ENCODE measurements at regions not wholly inside any gene's neighbourhood (a gene's known extent, or its start where the extent isn't known, plus 50 kb on each side); places are given as distances from the start of the nearest gene placed in this dataset.
"Not testable (repeated sequence)": the region's sequence is repeated elsewhere in the genome, so short reads cannot be mapped to it uniquely, and the experiment has no call there.

DNA sequence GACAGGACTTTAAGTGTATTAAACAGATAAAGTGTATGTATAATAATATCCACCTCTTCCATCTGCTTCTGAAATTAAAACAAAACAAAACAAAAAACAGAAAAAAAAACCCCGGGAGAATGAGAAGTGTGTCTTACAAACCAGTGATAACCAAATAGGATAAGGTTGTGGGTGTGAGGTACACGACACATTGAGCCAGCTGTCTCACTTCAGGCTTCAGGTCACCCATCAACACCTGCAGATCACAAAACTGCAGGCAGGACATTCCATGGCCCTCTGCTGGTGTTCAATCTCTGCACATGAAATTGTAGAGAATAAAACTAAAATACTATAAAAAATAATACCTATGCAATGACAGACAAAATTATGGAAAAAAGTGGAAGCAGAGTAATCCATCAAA lies 339.9 kb downstream of the SFMBT2 start:
- in situ Hi-C loops (cut with MboI; ENCODE audit: low sequenced_read_pairs) = no loop called here

DNA sequence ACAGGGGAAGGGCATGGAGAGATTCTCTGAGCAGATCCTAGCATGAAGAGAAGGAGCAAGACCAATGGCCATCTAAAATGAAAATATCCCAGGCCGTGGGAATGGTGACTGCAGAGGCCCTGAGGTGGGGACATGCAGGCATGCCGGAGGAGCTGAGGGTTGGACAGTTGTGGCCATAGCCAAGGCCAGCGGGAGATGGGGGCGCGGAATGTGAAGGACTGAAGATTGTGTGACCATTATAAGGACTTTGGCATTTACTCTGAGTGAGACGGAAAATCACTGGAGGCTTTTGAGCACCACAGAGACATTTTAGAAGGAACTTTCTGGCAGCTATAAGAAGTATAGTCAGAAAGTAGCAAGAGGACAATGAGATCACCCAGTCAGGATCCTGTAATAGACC lies 341.1 kb downstream of the SFMBT2 start:
- in situ Hi-C loops (cut with MboI; ENCODE audit: low sequenced_read_pairs) = no loop called here

- in situ Hi-C loops (cut with MboI; ENCODE audit: low sequenced_read_pairs) = no loop called here
Measured at GRCh38 chr10:7056216-7056615, 354.6 kb downstream of the SFMBT2 start.

GRCh38 chr10:7054915-7055314 lies 355.9 kb downstream of the SFMBT2 start:
- in situ Hi-C loops (cut with MboI; ENCODE audit: low sequenced_read_pairs) = no loop called here

GRCh38 chr10:7053195-7053594 lies 357.6 kb downstream of the SFMBT2 start:
- in situ Hi-C loops (cut with MboI; ENCODE audit: low sequenced_read_pairs) = no loop called here

GRCh38 chr10:7050024-7050423 lies 360.8 kb downstream of the SFMBT2 start:
- in situ Hi-C loops (cut with MboI; ENCODE audit: low sequenced_read_pairs) = not testable (repeated sequence)

- in situ Hi-C loops (cut with MboI; ENCODE audit: low sequenced_read_pairs) = no loop called here
Measured at GRCh38 chr10:7048061-7048460, 362.8 kb downstream of the SFMBT2 start.

DNA sequence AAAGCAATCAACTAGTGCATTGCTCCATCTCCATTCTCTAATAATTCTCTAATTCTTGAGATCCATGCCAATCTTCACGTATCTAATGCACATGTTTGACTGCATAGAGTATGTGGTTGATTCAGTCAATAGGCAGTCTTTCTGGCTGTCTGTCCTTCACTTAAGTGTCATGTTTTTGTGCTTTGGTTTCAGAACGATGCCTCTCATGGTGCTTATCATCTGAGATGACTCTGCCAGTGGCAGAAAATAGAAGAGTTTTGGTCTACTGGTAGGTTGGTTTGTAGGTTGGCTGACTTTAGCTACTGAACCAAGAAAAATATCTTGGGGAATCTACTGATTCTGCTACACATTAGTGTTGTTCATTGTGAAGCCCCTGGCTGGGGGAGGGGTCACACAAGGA lies 364.2 kb downstream of the SFMBT2 start:
- in situ Hi-C loops (cut with MboI; ENCODE audit: low sequenced_read_pairs) = no loop called here

GRCh38 chr10:7045891-7046599 lies 364.8 kb downstream of the SFMBT2 start:
- in situ Hi-C loops (cut with MboI; ENCODE audit: low sequenced_read_pairs) = no loop called here

DNA sequence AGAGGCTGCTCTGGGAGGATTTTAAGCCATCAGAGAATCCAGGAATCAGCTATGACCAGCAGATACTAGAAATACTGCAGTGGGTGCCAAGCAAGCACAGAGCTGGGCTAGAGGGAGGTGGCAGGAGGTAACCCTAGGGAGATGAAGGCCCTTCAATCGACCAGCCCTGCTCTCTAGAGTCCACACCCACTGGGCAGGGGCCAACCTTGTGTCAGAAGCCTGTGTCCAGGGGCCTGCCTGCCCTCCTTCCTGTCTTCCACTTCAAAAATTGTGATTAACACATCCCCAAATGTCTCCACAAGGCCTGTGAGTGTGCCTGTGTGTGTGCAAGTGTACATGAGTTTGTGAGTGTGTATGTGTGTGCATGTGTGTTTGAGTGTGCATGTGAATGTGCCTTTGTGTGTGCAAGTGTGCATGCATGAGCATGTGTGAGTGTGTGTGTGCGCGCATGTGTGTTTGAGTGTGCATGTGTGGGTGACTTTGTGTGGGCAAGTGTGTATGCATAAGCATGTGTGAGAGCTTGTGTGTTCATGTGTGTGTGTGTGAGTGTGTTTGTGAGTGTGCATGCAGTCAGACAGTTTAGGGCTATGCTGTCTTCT lies 367.7 kb downstream of the SFMBT2 start:
- in situ Hi-C loops (cut with MboI; ENCODE audit: low sequenced_read_pairs) = no loop called here

DNA sequence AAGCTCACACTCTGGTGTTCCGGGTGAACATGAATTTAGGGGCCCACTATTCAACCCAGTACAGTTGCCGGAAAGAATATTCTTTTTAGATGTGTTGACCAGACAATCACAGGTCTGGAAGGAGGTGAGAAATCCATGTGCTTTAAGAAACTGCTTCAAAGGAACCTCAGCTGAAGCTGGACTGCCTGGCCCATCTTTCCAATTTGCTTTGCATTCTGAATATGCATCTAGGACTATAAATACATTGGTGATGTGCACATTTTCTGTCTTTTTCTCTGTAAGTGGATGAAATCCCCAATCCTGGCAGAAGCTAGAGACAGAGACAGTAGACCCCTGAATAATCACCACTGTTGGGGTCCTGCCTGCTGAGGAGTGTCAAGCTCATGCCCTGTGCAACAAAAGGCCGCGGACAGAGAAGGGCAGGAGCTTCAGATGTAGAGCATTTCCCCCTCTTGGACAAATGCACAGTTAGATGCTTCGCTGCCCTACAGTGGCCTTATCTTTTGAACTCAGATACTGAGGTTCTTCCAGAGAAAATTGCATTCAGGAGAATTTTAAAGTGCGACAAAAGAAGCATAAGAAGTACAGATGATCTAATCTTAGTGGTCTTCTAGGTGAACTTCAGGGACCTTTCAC lies 368.3 kb downstream of the SFMBT2 start:
- in situ Hi-C loops (cut with MboI; ENCODE audit: low sequenced_read_pairs) = no loop called here

- in situ Hi-C loops (cut with MboI; ENCODE audit: low sequenced_read_pairs) = no loop called here
Measured at GRCh38 chr10:7042000-7042399, 368.8 kb downstream of the SFMBT2 start.

- in situ Hi-C loops (cut with MboI; ENCODE audit: low sequenced_read_pairs) = no loop called here
Measured at GRCh38 chr10:7040681-7041080, 370.2 kb downstream of the SFMBT2 start.

DNA sequence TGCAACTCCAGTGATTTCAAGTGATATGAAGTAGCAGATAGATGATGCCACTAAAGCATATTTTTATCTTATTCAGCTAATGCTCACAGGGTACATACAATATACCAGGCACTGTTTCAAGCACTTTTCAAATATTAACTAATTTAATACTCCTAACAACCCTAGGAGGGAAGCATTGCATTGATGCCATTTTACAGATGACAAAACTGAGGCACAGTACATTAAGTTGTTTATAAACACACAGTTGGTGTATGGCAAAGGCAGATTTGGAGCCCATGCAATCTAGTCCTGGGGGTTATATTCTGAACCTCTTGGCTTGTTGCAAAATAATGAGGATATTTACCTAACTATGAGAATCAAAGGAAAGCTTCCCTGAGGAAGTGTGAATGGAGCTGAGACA lies 371.0 kb downstream of the SFMBT2 start:
- in situ Hi-C loops (cut with MboI; ENCODE audit: low sequenced_read_pairs) = no loop called here

- in situ Hi-C loops (cut with MboI; ENCODE audit: low sequenced_read_pairs) = no loop called here
Measured at GRCh38 chr10:7038416-7038815, 372.4 kb downstream of the SFMBT2 start.

GRCh38 chr10:7037434-7037833 lies 373.4 kb downstream of the SFMBT2 start:
- in situ Hi-C loops (cut with MboI; ENCODE audit: low sequenced_read_pairs) = not testable (repeated sequence)

DNA sequence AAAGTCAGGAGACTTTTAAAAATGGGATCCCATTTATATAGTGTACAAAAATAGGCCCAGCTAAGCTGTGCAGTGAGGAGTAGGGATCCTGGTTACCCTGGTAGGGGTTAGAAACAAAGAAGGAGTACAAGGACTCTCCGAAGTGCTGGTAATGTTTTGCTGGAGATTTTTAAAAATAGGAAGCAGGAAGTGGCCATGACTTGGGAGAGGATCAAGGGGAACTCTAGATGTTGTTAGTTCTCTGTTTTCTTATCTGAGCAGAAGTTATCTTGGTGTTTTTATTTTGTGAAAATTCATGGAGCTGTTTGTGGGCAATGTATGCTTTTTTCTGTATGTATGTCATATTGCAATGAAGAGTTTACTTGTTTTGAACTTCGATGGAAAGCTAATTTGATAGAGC lies 373.9 kb downstream of the SFMBT2 start:
- in situ Hi-C loops (cut with MboI; ENCODE audit: low sequenced_read_pairs) = no loop called here

DNA sequence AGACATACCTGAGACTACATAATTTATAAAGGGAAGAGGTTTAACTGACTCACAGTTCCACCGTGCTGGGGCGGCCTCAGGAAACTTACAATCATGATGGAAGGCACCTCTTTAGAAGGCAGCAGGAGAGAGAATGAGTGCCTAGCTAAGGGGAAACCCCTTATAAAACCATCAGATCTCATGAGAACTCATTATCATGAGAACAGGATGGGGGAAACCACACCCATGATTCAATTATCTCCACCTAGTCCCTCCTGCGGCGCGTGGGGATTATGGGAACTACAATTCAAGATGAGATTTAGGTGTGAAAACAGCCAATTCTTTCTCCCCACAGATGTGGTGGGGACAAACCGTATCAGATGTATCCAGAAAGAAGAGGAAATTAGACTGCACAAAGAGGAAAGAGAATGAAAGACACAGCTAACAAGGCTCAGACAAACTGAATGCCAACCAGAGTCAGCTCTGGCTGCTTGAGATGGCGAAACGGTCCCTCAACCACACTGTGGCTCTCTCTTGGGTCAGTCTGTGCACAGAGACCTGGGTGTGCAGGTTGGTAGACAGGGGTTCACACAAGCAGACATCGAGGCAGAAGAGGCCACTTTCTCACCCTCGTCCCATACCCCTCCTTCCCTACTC lies 375.6 kb downstream of the SFMBT2 start:
- in situ Hi-C loops (cut with MboI; ENCODE audit: low sequenced_read_pairs) = no loop called here

- in situ Hi-C loops (cut with MboI; ENCODE audit: low sequenced_read_pairs) = no loop called here
Measured at GRCh38 chr10:7033031-7033430, 377.8 kb downstream of the SFMBT2 start.

- in situ Hi-C loops (cut with MboI; ENCODE audit: low sequenced_read_pairs) = no loop called here
Measured at GRCh38 chr10:7030134-7030855, 380.5 kb downstream of the SFMBT2 start.

- in situ Hi-C loops (cut with MboI; ENCODE audit: low sequenced_read_pairs) = no loop called here
Measured at GRCh38 chr10:7029672-7030071, 381.2 kb downstream of the SFMBT2 start.
